ENCODE measurements at regions not wholly inside any gene's neighbourhood (a gene's known extent, or its start where the extent isn't known, plus 50 kb on each side); places are given as distances from the start of the nearest gene placed in this dataset.

DNA sequence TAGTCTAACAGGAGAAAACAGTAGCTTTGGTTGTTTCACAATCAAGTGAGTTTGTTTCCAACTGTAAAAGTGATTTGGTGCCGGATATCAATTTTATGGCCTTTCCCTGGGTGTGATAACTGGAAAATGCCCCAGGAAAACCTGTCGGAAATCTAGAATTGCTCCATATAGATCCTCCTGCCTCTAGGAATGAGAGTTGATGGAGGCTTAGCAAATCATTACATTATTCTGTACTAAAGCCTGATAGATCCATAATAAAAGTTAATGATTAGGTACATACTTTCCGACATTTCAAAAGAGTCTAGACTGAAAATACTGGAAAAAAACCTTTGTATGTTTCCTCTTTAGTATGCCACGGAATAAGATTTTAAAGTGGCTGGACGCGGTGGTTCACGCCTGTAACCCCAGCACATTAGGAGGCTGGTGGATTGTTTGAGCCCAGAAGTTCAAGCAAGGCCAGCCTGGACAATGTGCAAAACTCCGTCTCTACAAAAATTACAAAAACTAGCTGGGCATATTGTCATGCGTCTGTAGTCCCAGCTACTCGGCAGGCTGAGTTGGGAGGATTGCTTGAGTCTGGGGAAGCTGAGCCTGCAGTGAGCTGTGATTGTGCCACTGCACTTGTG lies 70.0 kb upstream of the SLC45A1 start:
- DNase-seq (ENCODE audit: low spot score in 2 of 2) = no peak
- no peaks in the 10 kb centered on the region for H3K9me3 ChIP-seq
- intact Hi-C loops (cut with DNase I) = no loop called here

GRCh38 chr1:8244304-8244703 lies 73.6 kb upstream of the SLC45A1 start:
- intact Hi-C loops (cut with DNase I) = no loop called here
- no peak overlapping the region for H3K27ac ChIP-seq

More for the DNA sequence above, 70.0 kb upstream of the SLC45A1 start:
- TF ChIP-seq CTCF (IDR thresholded peaks at IDR 0.05) = no peak
- Histone ChIP-seq H3K27me3 (no peaks in the 10 kb centered on the region), H3K27ac (no peak overlapping the region), H3K36me3 (no peaks in the 10 kb centered on the region), H3K4me3 (no peak overlapping the region), H3K4me1 (no peaks in the 10 kb centered on the region)

GRCh38 chr1:8242498-8242897 lies 75.4 kb upstream of the SLC45A1 start:
- no peak for TF ChIP-seq CTCF (IDR thresholded peaks at IDR 0.05)
- Histone ChIP-seq H3K27ac (no peak overlapping the region), H3K4me1 (no peaks in the 10 kb centered on the region), H3K4me3 (no peak overlapping the region), H3K36me3 (no peaks in the 10 kb centered on the region), H3K9me3 (no peaks in the 10 kb centered on the region), H3K27me3 (no peaks in the 10 kb centered on the region)
- no peak for DNase-seq (ENCODE audit: low spot score in 2 of 2)
- intact Hi-C loops (cut with DNase I) = no loop called here

More at GRCh38 chr1:8244304-8244703, 73.6 kb upstream of the SLC45A1 start:
- H3K9me3 ChIP-seq = no peaks in the 10 kb centered on the region
- H3K36me3 ChIP-seq = no peaks in the 10 kb centered on the region
- H3K4me3 ChIP-seq = no peak overlapping the region
- H3K4me1 ChIP-seq = no peaks in the 10 kb centered on the region
- H3K27me3 ChIP-seq = no peaks in the 10 kb centered on the region
- no peak for DNase-seq (ENCODE audit: low spot score in 2 of 2)
- TF ChIP-seq CTCF (IDR thresholded peaks at IDR 0.05) = no peak

DNA sequence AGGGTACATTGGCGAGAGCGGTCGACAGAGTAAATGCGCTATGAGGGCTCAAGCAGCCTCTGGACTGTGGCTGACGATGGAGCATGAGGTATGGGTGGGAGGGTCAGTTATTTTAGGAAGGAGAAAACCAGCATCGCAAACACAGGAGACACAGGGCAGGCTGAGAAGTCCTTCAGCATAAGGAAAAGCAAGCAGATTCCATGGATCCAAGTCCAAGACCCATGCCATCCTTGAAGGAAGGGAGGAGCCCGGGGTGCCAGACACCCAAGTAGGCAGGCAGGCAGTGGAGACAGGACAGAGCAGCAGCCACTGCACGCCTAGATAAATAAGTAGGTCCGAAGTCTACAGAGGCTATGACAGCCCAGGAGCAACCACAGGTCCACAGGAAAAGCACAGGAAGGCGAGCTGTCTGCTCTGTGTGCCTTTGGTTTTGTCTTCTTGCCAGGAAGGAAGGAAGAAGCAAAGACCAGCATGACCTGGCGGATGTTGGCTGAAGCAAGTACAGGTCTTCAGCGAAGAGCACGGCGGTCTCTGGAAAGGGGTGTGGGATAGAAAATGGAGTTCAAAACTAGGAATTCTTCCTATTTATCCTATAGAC lies 76.4 kb upstream of the SLC45A1 start:
- no peak overlapping the region for H3K4me3 ChIP-seq
- intact Hi-C loops (cut with DNase I) = no loop called here
- no peak for TF ChIP-seq CTCF (IDR thresholded peaks at IDR 0.05)
- H3K4me1 ChIP-seq = no peaks in the 10 kb centered on the region
- H3K36me3 ChIP-seq = no peaks in the 10 kb centered on the region
- DNase-seq (ENCODE audit: low spot score in 2 of 2) = no peak
- no peaks in the 10 kb centered on the region for H3K9me3 ChIP-seq
- H3K27ac ChIP-seq = no peak overlapping the region
- H3K27me3 ChIP-seq = no peaks in the 10 kb centered on the region

GRCh38 chr1:8239306-8240023 lies 78.4 kb upstream of the SLC45A1 start:
- no peaks in the 10 kb centered on the region for H3K27me3 ChIP-seq
- no peak overlapping the region for H3K4me3 ChIP-seq
- TF ChIP-seq CTCF (IDR thresholded peaks at IDR 0.05) = no peak
- no peaks in the 10 kb centered on the region for H3K36me3 ChIP-seq
- no peaks in the 10 kb centered on the region for H3K9me3 ChIP-seq
- no peak for DNase-seq (ENCODE audit: low spot score in 2 of 2)
- no peaks in the 10 kb centered on the region for H3K4me1 ChIP-seq
- intact Hi-C loops (cut with DNase I) = loop anchor here (5.0 kb wide), 2 partner anchors 207 to 222 kb away; no protein-coding TSS in a partner anchor
- H3K27ac ChIP-seq = no peak overlapping the region
